HG02642 (cell line): ENCODE measurements at regions not wholly inside any gene's neighbourhood (a gene's known extent, or its start where the extent isn't known, plus 50 kb on each side); places are given as distances from the start of the nearest gene placed in this dataset.
A peak's percentile ranks its signal among the peaks of the same experiment; 100 is the strongest.

Experiments used
- ATAC-seq: cut with Tn5 transposase; IDR thresholded peaks from one replicate; pipeline ENCODE4 v1.9.1; 2021; ENCODE audit warnings: mild to moderate bottlenecking; ENCODE audit not compliant: unreplicated experiment, poor library complexity

GRCh38 chr13:38518328-38518727, 168.5 kb upstream of the FREM2 start:
- ATAC-seq: no peak

- no peak for ATAC-seq
These were observed 167.5 kb upstream of the FREM2 start for GRCh38 chr13:38519229-38519911.

- ATAC-seq: no peak
These were observed 166.8 kb upstream of the FREM2 start for GRCh38 chr13:38520041-38520440.

DNA sequence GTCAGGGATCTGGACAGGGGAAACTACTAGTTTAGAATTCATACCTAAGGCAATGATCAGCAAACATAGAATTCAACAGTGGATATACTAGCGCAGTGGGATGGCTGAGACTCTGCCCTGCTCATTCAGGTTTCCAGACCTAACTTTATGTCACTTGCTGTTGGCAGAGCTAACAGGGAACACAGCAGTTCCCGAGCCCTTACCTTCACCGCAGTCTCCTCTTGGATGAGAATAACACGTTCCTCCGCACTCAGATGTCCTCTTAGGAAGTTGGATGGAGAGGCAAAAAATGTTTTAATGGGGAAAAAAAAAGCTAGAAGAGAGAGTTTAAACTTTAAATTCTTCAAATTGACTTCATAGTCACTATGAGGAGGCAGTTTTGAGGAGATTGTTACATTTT, 159.7 kb upstream of the FREM2 start:
- no peak for ATAC-seq

- ATAC-seq: no peak
These were observed 157.9 kb upstream of the FREM2 start for GRCh38 chr13:38528986-38529385.

DNA sequence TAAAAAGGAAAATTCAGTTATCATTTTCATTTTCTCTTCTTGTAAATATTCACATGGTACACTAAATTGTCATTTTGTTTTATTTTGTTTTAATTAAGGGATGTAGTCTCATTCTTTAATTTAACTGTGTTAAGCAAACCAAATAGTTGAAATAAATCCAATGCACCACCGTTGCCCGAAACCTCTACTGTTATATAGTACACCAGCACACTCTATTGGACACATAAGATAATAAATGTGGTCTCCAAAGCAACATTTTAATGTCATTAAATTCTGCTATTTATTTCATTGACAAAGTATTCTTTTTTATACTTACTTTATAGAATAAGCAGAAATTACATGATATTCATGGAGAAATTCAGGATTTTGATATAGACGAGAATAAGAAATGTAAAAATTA, 156.4 kb upstream of the FREM2 start:
- no peak for ATAC-seq

DNA sequence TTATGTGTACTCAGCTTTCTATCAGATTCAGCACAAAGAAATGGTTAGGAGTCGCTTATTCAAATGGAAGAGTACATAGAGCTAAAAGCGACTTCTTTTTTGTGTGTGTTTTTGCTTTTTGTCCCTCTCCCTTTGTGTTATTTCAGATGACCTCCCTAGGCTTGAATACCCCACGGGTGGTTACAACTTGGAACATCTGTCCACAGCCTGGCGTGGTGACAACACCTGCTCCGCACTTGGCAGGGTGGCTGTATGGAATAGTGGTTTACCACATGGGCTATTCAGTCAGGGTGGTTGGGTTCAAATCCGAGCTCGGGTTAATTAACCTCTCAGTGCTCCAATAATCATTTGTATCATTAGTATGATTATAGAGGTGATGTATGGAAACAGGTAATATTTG, 151.6 kb upstream of the FREM2 start:
- ATAC-seq: no peak

DNA sequence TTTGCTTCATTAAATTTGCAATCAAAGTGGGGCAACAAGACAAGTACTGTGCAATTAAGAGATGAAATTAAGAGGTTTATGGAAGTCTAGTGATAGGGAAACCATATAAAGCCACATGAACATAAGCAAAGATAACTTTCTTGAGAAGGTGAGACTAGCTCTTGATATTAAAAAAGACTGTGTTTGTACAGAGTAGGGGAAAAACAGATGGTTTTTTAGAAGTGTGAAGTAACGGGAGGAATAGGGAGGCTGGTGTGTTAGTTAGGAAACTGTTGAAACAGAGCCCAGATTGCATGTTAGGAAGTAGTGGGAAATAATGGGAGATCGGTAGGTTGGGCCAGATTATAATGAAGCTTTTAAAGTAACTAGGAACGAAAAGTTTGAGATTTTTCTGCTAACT, 149.8 kb upstream of the FREM2 start:
- ATAC-seq: no peak

- no peak for ATAC-seq
These were observed 148.5 kb upstream of the FREM2 start for GRCh38 chr13:38538422-38538821.

GRCh38 chr13:38539632-38540031, 147.2 kb upstream of the FREM2 start:
- no peak for ATAC-seq

DNA sequence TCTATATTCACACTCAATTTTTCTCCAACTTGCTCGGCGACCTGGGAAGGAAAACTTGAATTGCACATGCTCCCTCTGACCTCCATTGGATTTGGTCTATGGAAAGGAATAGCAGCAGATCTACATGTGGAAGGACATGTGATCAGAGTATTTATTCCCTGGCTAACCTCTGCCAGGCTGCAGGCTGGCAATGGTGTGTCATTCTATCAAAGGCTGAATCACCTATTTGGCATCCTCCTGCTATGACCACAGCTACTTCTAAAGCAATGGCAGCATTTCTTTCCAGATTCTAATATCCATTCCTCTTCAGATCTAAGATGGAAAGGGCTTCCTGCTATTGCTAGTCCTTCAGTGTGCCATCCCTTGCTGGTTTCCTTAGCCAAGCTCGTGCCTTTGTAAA, 144.3 kb upstream of the FREM2 start:
- no peak for ATAC-seq

GRCh38 chr13:38543561-38543960, 143.3 kb upstream of the FREM2 start:
- ATAC-seq: no peak

GRCh38 chr13:38563739-38564138, 123.1 kb upstream of the FREM2 start:
- no peak for ATAC-seq

DNA sequence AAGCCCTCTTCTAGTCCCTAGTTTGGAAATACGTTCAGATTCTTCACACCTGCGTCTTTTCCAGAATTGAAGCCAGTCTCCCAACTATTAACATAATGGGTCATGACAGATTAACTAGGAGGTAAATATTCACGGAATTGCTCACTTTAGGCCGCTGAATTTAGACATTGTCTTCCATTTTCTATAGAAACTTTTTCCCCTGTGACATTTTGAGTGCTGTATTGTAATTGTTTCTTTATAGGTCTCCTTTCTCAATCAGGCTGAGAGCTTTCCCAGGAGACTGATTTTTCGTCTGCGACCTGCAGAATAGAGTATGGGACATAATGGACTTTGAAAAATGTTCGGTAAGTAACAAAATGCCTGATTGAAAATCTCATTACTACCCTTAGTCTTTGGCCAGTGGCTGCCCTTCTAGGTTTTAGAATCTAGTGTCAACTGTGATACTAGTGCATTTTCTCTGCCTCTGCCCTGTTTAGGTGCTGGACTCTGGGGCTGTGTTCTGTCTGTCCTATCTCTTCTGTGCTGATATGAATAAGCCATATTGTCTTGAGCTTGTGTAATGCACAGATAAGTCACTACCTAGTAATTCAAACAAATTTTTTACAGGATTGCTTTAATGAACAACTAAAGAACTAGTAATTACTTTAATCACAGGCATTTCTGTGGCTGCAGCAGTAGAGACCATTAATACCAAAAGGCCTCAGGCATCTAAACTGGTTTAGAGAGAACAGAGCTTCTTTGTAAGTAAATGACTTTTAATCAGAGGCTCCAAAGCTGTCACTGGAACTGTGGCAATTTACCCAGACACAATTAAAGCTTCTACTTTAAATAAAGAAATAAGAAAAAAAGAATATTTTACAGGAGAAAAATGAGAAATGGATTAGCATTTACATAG, 122.4 kb upstream of the FREM2 start:
- no peak for ATAC-seq

GRCh38 chr13:38566023-38566422, 120.9 kb upstream of the FREM2 start:
- ATAC-seq: no peak

DNA sequence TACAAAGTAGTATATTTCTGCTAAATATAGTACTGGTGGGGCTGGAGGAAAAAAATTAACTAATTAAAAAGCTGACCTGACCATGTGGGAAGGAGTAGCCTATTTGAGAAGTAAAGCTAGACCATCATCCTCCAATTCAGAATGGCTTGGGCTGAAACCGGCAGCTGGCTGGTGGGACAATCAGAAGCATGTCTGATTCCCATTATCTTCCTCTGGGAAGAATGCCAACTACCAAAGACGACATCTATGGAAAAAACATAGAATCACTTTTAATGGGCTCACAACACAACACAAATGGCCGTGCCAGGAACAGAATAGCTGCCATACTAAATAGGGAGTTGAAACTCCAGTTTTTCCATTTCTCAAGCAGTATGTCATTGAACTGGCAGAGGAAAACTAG, 120.4 kb upstream of the FREM2 start:
- ATAC-seq: no peak

GRCh38 chr13:38570706-38571105, 116.2 kb upstream of the FREM2 start:
- ATAC-seq: no peak

DNA sequence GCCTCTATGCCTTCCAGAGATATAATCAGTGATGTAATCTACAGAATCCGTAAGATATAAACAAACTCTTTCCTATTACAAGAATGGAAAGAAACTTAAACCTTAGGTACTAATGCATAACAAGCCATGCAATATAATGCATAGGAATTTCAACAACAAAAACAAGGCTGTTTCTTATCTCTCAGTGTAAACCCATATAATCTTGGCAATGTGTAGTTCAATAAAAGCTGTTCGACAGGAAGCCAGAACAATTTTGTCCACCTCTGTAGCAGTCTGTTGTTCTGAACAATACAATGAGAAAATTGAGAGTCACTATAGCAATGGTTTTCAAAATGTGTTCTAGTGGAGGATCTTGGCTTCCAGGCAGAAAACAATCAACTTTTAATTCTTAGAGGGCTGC, 111.5 kb upstream of the FREM2 start:
- ATAC-seq: no peak

DNA sequence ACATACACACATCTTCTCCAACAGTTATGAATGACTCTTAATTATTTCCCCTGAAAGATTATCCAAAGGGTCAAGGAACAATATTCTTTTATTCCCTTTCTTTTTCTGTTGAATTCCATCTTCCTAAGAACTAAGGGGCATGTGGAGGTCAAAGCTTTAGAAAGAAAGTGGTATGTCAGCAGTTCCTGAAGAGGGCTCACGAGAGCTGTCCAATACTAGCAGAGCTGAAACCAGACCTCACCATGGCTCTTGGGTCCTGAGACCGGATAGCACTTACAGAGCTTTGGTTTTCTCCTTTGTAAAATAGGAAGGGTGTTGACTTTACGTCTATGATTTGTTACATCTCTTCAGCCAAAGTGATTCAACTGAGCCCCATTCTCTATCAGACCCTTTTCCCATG, 109.8 kb upstream of the FREM2 start:
- no peak for ATAC-seq

GRCh38 chr13:38582133-38582532, 104.7 kb upstream of the FREM2 start:
- ATAC-seq: peak; percentile 54

DNA sequence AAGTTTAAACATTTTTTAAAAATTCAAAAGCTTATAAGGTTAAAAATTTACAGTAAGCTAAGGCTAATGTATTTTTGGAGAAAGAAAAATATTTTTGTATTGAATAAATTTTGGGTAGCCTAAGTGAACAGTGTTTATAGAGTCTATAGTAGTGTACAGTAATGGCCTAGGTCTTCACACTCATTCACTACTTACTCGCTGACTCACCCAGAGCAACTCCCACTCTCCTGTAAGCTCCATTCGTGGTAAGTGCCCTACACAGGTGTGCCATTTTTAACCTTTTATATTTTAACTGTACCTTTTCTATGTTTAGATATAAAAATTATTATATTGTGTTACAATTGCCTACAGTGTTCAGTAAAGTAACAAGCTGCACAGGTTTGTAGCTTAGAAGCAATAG, 96.6 kb upstream of the FREM2 start:
- ATAC-seq: no peak
